Sigmoid colon (tissue), 6 donors: ENCODE measurements at regions not wholly inside any gene's neighbourhood (a gene's known extent, or its start where the extent isn't known, plus 50 kb on each side); places are given as distances from the start of the nearest gene placed in this dataset.
A peak's percentile ranks its signal among the peaks of the same experiment; 100 is the strongest.

ENCODE experiments used
- DNase-seq: peaks from one replicate; pipeline ENCODE4 v3.0.0-alpha.2; 2019
- H3K27ac ChIP-seq, 4 donors: fragments of 200-600 bp; sonication (generic); one replicate each; pipeline ENCODE4 v1.5.1; 2016 to 2019; ENCODE audit warnings: mild to moderate bottlenecking in 1 of 4
- H3K27me3 ChIP-seq, 3 donors: fragments of 200-600 bp; sonication (generic); one replicate each; pipeline ENCODE4 v1.5.1; 2019; ENCODE audit warnings: mild to moderate bottlenecking in 1 of 3
- H3K36me3 ChIP-seq, 4 donors: fragments of 200-600 bp; sonication (generic); one replicate each; pipeline ENCODE4 v1.5.1; 2016 to 2019
- H3K4me1 ChIP-seq, 4 donors: fragments of 200-600 bp; sonication (generic); one replicate each; pipeline ENCODE4 v1.5.1; 2017 to 2019
- H3K4me3 ChIP-seq, 4 donors: fragments of 200-600 bp; sonication (generic); one replicate each; pipeline ENCODE4 v1.5.1; 2017 to 2019; ENCODE audit warnings: mild to moderate bottlenecking in 2 of 4, moderate library complexity in 1 of 4
- H3K9me3 ChIP-seq, 4 donors: fragments of 200-600 bp in 3 of 4; sonication (generic) in 3 of 4; one replicate each; pipeline versions ENCODE4 v1.5.1 to v1.6.1; 2013 to 2019
- CTCF ChIP-seq, 4 experiments: fragments of 450-650 bp in 3 of 4; fragments of 200-600 bp in 1 of 4; IDR thresholded peaks; one replicate each; pipeline ENCODE4 v1.5.1; 2016 to 2019; ENCODE audit warnings: antibody characterized with exemption in 4 of 4, mild to moderate bottlenecking in 3 of 4, moderate library complexity in 2 of 4
- EP300 ChIP-seq, 4 donors: sonication (generic); formaldehyde crosslinking; IDR thresholded peaks; one replicate each; pipeline ENCODE4 v1.6.1; 2017; ENCODE audit warnings: antibody characterized with exemption in 4 of 4
- POLR2A ChIP-seq, 2 donors: fragments of 450-650 bp; IDR thresholded peaks; one replicate each; pipeline ENCODE4 v1.6.1; 2016; ENCODE audit warnings: antibody characterized with exemption in 2 of 2, mild to moderate bottlenecking in 2 of 2, moderate library complexity in 2 of 2
- POLR2AphosphoS5 ChIP-seq, 4 donors: sonication (generic); formaldehyde crosslinking; IDR thresholded peaks; one replicate each; pipeline ENCODE4 v1.6.1; 2017; ENCODE audit warnings: antibody characterized with exemption in 4 of 4
- WGBS, 2 donors: extraction: QIAGEN DNeasy Blood & Tissue Kit; methylation state at CpG; one replicate each; pipeline ENCODE4 v1.1.7; 2013; 5-methylcytosine and 5-hydroxymethylcytosine counted together
- intact Hi-C: fragments of 100-400 bp; cut with DNase I; formaldehyde crosslinking; loops from one replicate; pipeline ENCODE4 v1.15.1; 2023
- donor health status: healthy with polysubstance abuse.
- donor health status: healthy.

GRCh38 chr10:3455385-3456334 lies 283.1 kb upstream of the PITRM1 start:
- H3K36me3 ChIP-seq, result no peaks in the 10 kb centered on the region
- H3K4me1 ChIP-seq, result peaks cover 0 to 28% (median 23%) of the 10 kb centered on the region in 4 donors
- 75 to 92% methylated on average over 13 of the region's 13 CpGs for WGBS, 2 donors
- H3K4me3 ChIP-seq, result no peak overlapping the region
- DNase-seq, result no peak
- intact Hi-C loops, result no loop called here
- no peak for TF ChIP-seq POLR2A (IDR thresholded peaks at IDR 0.05)
- no peak for TF ChIP-seq EP300 (IDR thresholded peaks at IDR 0.05)
- no peak for TF ChIP-seq CTCF (IDR thresholded peaks at IDR 0.05)
- no peak for TF ChIP-seq POLR2AphosphoS5 (IDR thresholded peaks at IDR 0.05)
- no peaks in the 10 kb centered on the region for H3K9me3 ChIP-seq
- no peaks in the 10 kb centered on the region for H3K27me3 ChIP-seq
- H3K27ac ChIP-seq, result no peak overlapping the region

GRCh38 chr10:3452683-3453361 lies 280.2 kb upstream of the PITRM1 start:
- intact Hi-C loops, result no loop called here
- no peak for TF ChIP-seq POLR2A (IDR thresholded peaks at IDR 0.05)
- TF ChIP-seq EP300 (IDR thresholded peaks at IDR 0.05), result peak in 2 of 4 donors; percentile 19 to 70
- no peak for TF ChIP-seq CTCF (IDR thresholded peaks at IDR 0.05)
- TF ChIP-seq POLR2AphosphoS5 (IDR thresholded peaks at IDR 0.05), result peak in 2 of 4 donors; percentile 47 to 54
- peak overlapping the region in 1 of 4 donors; percentile 0 for H3K4me3 ChIP-seq
- no peak for DNase-seq
- H3K4me1 ChIP-seq, result peaks cover 0 to 28% (median 23%) of the 10 kb centered on the region in 4 donors
- H3K36me3 ChIP-seq, result no peaks in the 10 kb centered on the region
- 74 to 83% methylated on average over 7 of the region's 7 CpGs for WGBS, 2 donors
- peak overlapping the region; percentile 64 to 84 (median 82) for H3K27ac ChIP-seq
- no peaks in the 10 kb centered on the region for H3K9me3 ChIP-seq
- H3K27me3 ChIP-seq, result no peaks in the 10 kb centered on the region

- Histone ChIP-seq H3K36me3 (no peaks in the 10 kb centered on the region), H3K9me3 (no peaks in the 10 kb centered on the region), H3K4me3 (no peak overlapping the region), H3K4me1 (peaks cover 0 to 28% (median 23%) of the 10 kb centered on the region in 4 donors), H3K27ac (peak overlapping the region; percentile 64 to 84 (median 82)), H3K27me3 (no peaks in the 10 kb centered on the region)
- DNase-seq, result no peak
- WGBS, 2 donors, result 65 to 78% methylated on average over 5 of the region's 5 CpGs
- peak in 1 of 4 donors; percentile 29 for TF ChIP-seq POLR2AphosphoS5 (IDR thresholded peaks at IDR 0.05)
- peak; percentile 19 to 45 (median 29) for TF ChIP-seq CTCF (IDR thresholded peaks at IDR 0.05)
- TF ChIP-seq POLR2A (IDR thresholded peaks at IDR 0.05), result no peak
- intact Hi-C loops, result no loop called here
Measured at GRCh38 chr10:3452173-3452626, 279.6 kb upstream of the PITRM1 start.

- H3K36me3 ChIP-seq, result no peaks in the 10 kb centered on the region
- no peak for TF ChIP-seq CTCF (IDR thresholded peaks at IDR 0.05)
- no peak for TF ChIP-seq EP300 (IDR thresholded peaks at IDR 0.05)
- TF ChIP-seq POLR2A (IDR thresholded peaks at IDR 0.05), result no peak
- no peak for TF ChIP-seq POLR2AphosphoS5 (IDR thresholded peaks at IDR 0.05)
- intact Hi-C loops, result no loop called here
- H3K4me3 ChIP-seq, result no peak overlapping the region
- peaks cover 0 to 28% (median 23%) of the 10 kb centered on the region in 4 donors for H3K4me1 ChIP-seq
- no peaks in the 10 kb centered on the region for H3K9me3 ChIP-seq
- peak overlapping the region; percentile 64 to 84 (median 82) for H3K27ac ChIP-seq
- 59 to 70% methylated on average over 4 of the region's 4 CpGs for WGBS, 2 donors
- no peak for DNase-seq
- no peaks in the 10 kb centered on the region for H3K27me3 ChIP-seq
Measured at GRCh38 chr10:3451516-3452172, 279.1 kb upstream of the PITRM1 start.
